Mesodermal cell (in vitro differentiated cells): ENCODE measurements at regions not wholly inside any gene's neighbourhood (a gene's known extent, or its start where the extent isn't known, plus 50 kb on each side); places are given as distances from the start of the nearest gene placed in this dataset.
"Not testable (repeated sequence)": the region's sequence is repeated elsewhere in the genome, so short reads cannot be mapped to it uniquely, and the experiment has no call there.

ENCODE experiments used
- H3K27ac ChIP-seq: 2 replicates; pipeline ENCODE4 v1.7.0; 2013; ENCODE audit warnings: mild to moderate bottlenecking, low read depth, low read length, moderate library complexity; ENCODE audit not compliant: severe bottlenecking
- H3K36me3 ChIP-seq: 2 replicates; pipeline ENCODE4 v1.7.1; 2013; ENCODE audit warnings: mild to moderate bottlenecking, low read length, moderate library complexity; ENCODE audit not compliant: control insufficient read depth, insufficient read depth
- H3K4me1 ChIP-seq: one replicate; pipeline ENCODE4 v1.7.1; 2013; ENCODE audit warnings: mild to moderate bottlenecking, low read length; ENCODE audit not compliant: insufficient read depth, control insufficient read depth, poor library complexity, severe bottlenecking
- H3K4me3 ChIP-seq: 2 replicates; pipeline ENCODE4 v1.7.0; 2013; ENCODE audit warnings: low read length, control low read depth, mild to moderate bottlenecking; ENCODE audit not compliant: insufficient read depth, poor library complexity, severe bottlenecking; ENCODE audit errors: extremely low read depth
- H3K9me3 ChIP-seq: 2 replicates; pipeline ENCODE4 v1.7.1; 2013; ENCODE audit warnings: mild to moderate bottlenecking, low read length, moderate library complexity; ENCODE audit not compliant: control insufficient read depth
- WGBS, 2 experiments: methylation state at CpG; one replicate each; pipeline ENCODE4 v1.1.5; 2013; ENCODE audit warnings: missing lambda C conversion rate in 2 of 2; ENCODE audit not compliant: insufficient coverage in 2 of 2; 5-methylcytosine and 5-hydroxymethylcytosine counted together

DNA sequence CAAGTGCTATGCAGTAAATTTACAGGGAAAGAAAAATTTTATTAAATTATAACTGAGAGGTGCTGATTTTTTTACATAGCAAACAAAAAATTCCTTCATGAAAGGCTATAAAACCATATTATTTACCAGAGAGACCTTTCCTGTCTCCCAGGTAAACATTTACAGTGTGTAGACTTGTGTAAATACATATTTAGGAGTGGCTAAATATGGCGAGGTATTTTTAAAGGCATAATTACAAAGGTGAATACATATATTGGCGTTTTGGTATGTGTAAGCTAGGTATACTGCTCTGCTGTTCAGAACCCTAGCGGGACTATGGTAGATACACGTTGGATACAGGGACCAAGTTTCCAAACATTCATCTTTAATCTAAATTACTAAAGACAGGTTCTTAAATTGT is 170.6 kb upstream of the MEF2C start:
- WGBS, 2 experiments = 100% methylated on average over 1 of the region's 4 CpGs; no CpG with 5 or more reads in 1 of the 2 experiments
- H3K9me3 ChIP-seq = peaks cover 6% of the 10 kb centered on the region
- H3K4me3 ChIP-seq = no peak overlapping the region
- H3K27ac ChIP-seq = no peak overlapping the region
- no peaks in the 10 kb centered on the region for H3K4me1 ChIP-seq
- H3K36me3 ChIP-seq = no peaks in the 10 kb centered on the region

DNA sequence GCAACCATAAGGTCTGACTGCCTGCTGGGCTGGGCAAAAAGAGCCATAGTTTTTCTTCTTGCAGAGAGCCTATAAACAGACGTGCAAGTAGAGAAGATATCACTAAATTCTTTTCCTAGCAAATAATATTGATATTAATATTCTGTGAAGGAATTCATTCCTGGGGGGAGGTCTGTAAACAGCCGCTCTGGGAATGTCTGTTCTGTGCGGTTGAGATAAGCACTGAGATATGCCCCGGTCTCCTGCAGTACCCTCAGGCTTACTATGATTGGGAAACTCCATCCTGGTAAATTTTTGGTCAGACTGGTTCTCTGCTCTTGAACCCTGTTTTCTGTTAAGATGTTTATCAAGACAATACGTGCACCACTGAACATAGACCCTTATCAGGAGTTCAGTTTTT is 167.1 kb upstream of the MEF2C start:
- not testable (repeated sequence) for H3K4me1 ChIP-seq, H3K27ac ChIP-seq, H3K36me3 ChIP-seq, H3K9me3 ChIP-seq, H3K4me3 ChIP-seq
- WGBS, 2 experiments = 83 to 100% methylated on average over 1 to 4 of the region's 5 CpGs

DNA sequence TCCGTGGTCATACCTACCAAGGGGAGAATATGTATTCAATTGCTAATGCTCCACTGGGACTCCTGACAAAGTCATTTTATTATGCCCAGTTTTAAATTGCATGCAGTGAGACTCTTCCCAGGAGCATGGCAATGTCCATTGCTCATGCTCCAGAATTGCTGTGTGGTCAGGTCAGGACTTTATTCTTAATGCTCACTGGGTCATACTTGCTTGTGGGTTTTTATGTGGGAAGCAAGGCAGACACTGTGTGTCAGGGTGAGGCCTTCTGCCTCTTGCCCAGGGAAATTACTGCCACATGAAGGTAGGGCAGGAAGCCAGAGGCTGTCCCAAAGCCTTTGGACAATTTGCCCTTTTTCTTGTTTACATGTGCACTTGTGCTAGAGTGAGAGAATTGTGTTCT is 164.6 kb upstream of the MEF2C start:
- Histone ChIP-seq H3K27ac (no peak overlapping the region), H3K36me3 (no peaks in the 10 kb centered on the region), H3K9me3 (peaks cover 6% of the 10 kb centered on the region), H3K4me3 (no peak overlapping the region), H3K4me1 (peaks cover 30% of the 10 kb centered on the region)
- 50 to 60% methylated on average over 1 of the region's 1 CpG for WGBS, 2 experiments

DNA sequence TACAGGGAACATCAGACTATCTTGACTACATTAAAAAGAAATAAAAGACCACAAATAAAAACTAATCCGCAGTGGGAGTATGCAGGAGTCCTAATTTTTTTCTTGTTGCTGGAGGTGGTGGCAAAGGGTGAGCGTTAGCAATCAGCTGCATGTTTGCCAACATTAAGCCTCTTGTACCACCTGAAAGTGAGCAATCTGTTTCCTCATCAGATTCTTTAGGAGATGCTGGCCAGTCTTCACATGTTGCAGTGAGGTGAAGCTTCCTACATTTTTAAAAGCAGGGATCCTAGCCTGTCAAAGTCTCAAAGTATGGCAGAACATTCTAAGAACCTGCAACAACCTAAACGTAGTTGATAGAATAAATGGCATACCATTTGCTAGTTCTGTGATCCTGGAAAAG is 162.2 kb upstream of the MEF2C start:
- WGBS, 2 experiments = 80 to 100% methylated on average over 1 of the region's 3 CpGs
- H3K9me3 ChIP-seq = no peaks in the 10 kb centered on the region
- peaks cover 50% of the 10 kb centered on the region for H3K4me1 ChIP-seq
- no peak overlapping the region for H3K27ac ChIP-seq
- no peaks in the 10 kb centered on the region for H3K36me3 ChIP-seq
- no peak overlapping the region for H3K4me3 ChIP-seq

DNA sequence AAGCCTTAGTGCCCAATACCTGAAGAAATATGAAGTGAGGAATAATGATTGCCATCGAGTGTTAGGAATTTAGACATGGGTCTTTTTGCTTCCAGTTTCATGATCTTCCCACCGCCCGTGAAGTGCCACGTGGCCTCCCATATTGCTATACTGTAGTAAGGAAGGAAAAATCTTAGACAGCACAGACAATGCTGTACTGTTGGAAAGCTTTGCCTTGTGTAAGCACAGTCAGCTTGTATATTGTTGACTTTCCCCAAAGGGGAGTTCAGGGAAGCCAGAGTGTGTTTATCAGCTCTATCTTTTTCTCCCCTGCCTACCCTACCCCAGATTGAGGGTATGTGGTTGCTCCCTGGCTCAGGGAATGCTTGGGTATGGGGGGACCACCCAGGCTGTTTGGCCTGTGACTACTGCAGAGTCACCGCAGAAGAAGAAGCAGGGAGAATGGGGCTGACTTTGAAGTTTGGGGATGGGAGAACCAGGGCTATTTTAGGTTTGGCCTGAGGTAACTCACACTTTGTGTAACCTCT is 161.8 kb upstream of the MEF2C start:
- no peak overlapping the region for H3K27ac ChIP-seq
- H3K4me1 ChIP-seq = peaks cover 50% of the 10 kb centered on the region
- WGBS, 2 experiments = 92% methylated on average over 5 of the region's 5 CpGs; no CpG with 5 or more reads in 1 of the 2 experiments

DNA sequence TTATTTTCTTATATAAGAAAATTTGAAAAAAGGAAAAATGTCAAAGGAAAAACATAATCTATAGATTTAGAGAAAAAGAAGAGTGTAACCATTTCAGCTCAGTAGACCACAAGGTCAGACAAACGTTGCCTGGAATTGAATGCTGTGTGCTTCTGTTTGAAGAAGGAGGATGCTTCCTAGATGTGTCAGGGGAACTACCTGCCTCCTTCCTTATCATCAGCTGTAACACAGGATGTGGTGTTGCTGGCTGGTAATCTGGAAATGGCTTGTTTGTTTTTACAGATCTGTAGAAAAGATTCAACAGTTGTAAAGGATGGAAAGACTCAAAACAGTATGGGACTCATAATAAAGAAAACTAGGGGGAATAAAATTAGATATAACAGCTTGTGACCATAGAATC is 160.7 kb upstream of the MEF2C start:
- Histone ChIP-seq H3K4me3 (no peak overlapping the region), H3K27ac (no peak overlapping the region), H3K4me1 (peaks cover 50% of the 10 kb centered on the region), H3K36me3 (no peaks in the 10 kb centered on the region), H3K9me3 (no peaks in the 10 kb centered on the region)
- 14% methylated on average over 1 of the region's 1 CpG; no CpG with 5 or more reads in 1 of the 2 experiments for WGBS, 2 experiments

More for the DNA sequence above, 161.8 kb upstream of the MEF2C start:
- H3K36me3 ChIP-seq = no peaks in the 10 kb centered on the region
- no peak overlapping the region for H3K4me3 ChIP-seq
- no peaks in the 10 kb centered on the region for H3K9me3 ChIP-seq

DNA sequence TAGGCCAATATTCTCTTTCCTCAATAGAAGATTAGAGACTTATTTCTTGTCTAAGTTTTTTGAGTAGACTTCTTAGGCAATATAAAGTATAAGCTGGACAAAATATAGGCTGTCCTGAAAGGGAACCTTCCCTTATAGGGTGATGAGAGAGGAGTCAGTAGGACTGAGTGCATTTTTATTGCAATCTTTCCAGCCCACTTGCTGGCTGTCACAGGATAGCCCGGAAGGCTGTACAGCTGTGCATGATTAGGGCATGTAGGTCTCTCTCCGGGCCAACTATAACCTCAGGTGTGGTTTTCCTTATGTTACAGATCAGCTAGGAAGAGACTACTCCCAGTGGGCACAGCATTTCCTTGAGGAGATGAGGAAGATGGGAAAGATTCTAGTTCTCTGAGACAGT is 159.8 kb upstream of the MEF2C start:
- no peaks in the 10 kb centered on the region for H3K36me3 ChIP-seq
- H3K9me3 ChIP-seq = no peaks in the 10 kb centered on the region
- no peak overlapping the region for H3K27ac ChIP-seq
- H3K4me3 ChIP-seq = no peak overlapping the region
- WGBS, 2 experiments = 92 to 100% methylated on average over 2 of the region's 2 CpGs
- peaks cover 56% of the 10 kb centered on the region for H3K4me1 ChIP-seq

DNA sequence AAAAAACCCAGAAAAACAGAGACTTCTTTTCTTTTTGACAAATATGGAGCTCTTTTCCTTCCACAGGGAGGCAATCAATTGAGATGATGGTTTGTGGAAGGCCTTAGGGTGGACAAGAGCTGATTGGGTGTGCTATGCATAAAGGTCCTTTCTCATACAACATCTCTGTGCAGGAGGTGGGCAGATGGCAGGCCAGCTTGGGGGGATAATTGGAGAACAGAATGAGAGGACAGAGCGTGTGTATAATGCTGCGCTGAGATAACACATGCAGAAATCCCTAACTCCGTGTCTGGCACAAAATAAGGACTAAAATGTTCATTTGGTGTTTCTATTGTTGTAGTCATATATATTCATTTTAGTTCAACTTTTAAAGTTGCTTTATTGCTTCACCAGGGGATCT is 159.0 kb upstream of the MEF2C start:
- Histone ChIP-seq H3K9me3 (no peaks in the 10 kb centered on the region), H3K36me3 (no peaks in the 10 kb centered on the region), H3K4me1 (peaks cover 59% of the 10 kb centered on the region), H3K4me3 (no peak overlapping the region), H3K27ac (no peak overlapping the region)
- 100% methylated on average over 2 of the region's 3 CpGs for WGBS, 2 experiments

DNA sequence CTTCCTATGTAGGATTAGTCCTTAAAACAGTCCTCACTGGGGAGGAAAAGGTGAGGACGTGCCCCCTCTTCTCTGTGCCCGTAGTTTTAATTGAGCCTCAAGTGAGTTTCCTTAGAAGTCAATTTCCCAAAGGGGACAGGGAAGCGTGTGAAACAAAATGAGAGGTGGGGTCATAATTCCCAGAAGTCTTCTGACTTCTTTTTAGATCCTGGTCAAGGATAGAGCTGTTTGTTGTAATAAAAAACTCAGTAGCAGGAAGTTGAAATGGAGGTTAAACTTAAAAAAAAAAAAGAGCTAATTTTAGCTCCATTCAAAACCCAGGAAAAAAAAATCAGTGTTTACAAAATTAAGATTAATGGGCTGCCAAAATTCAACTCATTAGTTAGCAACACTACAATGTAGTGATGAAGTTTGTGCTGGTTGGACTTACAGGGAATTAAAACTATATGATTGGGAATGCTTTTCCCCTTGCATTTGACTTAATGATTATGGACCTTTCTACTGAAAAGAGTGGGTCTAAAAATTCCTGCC is 158.3 kb upstream of the MEF2C start:
- 93 to 100% methylated on average over 1 to 2 of the region's 3 CpGs for WGBS, 2 experiments
- Histone ChIP-seq H3K27ac (peak overlapping the region; percentile 70), H3K9me3 (no peaks in the 10 kb centered on the region), H3K4me3 (no peak overlapping the region), H3K4me1 (peaks cover 61% of the 10 kb centered on the region), H3K36me3 (no peaks in the 10 kb centered on the region)

DNA sequence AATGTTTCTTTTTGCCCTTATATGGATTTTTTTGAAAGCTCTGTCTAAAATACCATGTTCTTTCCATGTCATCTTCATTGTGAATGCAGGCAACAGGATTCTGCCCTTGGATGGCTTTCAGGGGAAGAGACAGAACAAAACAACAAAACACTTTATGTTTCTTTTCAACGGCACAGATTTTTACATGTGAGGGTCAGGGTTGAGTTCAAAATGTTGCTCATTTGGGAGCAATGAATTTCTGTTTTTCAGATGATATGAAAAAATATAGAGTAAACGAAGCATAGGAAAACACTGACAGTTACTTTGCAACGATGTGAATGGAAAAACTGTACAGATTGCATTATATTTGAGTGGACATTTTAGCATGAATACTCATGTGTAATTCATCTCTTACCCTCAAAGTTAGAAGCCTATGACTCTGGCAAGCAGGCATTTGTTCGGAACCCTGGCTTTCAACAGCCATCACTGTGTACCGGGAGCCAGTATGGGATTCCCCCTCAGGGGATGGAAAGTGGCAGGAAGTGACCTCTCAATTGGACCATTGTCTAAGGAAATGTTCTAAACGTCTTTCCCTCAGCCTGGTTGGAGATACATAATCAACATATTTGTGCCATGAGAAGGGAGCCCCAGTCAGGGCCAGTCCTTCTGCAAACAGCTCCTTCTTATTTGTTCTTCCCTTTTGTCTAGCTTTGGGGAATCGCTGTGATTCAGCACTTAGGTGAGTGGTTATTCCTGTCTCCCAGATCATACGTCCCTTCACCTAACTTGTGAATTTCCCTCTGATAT is 153.9 kb upstream of the MEF2C start:
- peaks cover 30% of the 10 kb centered on the region for H3K4me1 ChIP-seq
- WGBS, 2 experiments = 66% methylated on average over 6 of the region's 8 CpGs
- H3K27ac ChIP-seq = peak overlapping the region; percentile 69
- no peaks in the 10 kb centered on the region for H3K36me3 ChIP-seq
- H3K9me3 ChIP-seq = no peaks in the 10 kb centered on the region
- no peak overlapping the region for H3K4me3 ChIP-seq

DNA sequence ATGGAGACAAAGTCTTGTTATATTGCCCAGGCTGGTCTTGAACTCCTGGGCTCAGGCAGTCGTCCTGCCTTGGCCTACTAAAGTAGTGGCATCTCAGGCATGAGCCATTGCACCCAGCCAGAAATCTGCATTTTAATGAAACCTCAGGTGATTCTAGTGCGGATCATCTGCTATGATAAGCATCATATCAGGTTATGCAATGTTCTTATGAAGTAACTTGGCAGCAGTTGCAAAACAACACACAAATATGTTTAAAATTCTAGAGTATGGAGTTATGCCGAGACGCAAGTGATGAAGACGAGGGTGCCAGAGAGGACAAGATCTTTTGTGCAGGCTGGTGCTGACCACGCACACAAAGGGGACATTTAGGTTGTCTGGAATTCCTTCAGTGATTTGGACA is 153.2 kb upstream of the MEF2C start:
- Histone ChIP-seq H3K4me3 (no peak overlapping the region), H3K27ac (peak overlapping the region; percentile 69), H3K9me3 (no peaks in the 10 kb centered on the region), H3K36me3 (no peaks in the 10 kb centered on the region), H3K4me1 (peaks cover 24% of the 10 kb centered on the region)
- 81 to 86% methylated on average over 3 to 5 of the region's 6 CpGs for WGBS, 2 experiments
